GM13977 (cell line): ENCODE measurements at regions not wholly inside any gene's neighbourhood (a gene's known extent, or its start where the extent isn't known, plus 50 kb on each side); places are given as distances from the start of the nearest gene placed in this dataset.

Source experiments
- DNase-seq: peaks from one replicate; pipeline ENCODE4 v3.0.0; 2012; ENCODE audit warnings: low spot score
- in situ Hi-C: fragments of 300-500 bp; cut with MboI; formaldehyde crosslinking; loops from one replicate; pipeline ENCODE4 v1.12.0; 2022; ENCODE audit warnings: low sequenced_read_pairs, low pct_unique_long_range_greater_than_20kb, mixed read lengths, inconsistent platforms; ENCODE audit not compliant: unreplicated experiment
- TF ChIP-seq, protein P1 (sequence below): IDR thresholded peaks from 2 replicates; pipeline ENCODE4 v1.5.1; 2012; ENCODE audit warnings: mild to moderate bottlenecking, control low read depth; ENCODE audit not compliant: insufficient read depth; ENCODE audit errors: extremely low read depth, missing control alignments

DNA sequence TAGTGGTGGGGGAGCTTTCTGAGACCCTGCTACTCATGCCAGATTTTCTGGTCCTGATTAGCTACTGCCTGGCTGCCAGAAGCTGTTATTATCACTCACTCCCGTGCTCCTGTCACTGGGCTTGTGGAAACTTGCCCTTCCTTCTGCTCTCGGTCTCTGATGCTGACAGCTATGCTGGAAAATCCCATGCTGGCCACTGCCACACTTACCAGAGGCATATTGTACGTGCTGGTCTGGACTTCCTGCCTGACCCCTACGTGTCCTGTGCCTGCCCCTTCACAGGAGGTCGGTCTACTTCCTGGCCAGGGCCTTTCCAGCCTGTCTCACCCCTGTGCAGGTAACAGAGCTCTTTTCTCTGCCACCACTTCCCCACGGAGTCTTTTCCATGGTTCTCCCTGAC is 149.4 kb upstream of the PLEKHG7 start:
- DNase-seq = no peak
- TF ChIP-seq, protein P1, sequence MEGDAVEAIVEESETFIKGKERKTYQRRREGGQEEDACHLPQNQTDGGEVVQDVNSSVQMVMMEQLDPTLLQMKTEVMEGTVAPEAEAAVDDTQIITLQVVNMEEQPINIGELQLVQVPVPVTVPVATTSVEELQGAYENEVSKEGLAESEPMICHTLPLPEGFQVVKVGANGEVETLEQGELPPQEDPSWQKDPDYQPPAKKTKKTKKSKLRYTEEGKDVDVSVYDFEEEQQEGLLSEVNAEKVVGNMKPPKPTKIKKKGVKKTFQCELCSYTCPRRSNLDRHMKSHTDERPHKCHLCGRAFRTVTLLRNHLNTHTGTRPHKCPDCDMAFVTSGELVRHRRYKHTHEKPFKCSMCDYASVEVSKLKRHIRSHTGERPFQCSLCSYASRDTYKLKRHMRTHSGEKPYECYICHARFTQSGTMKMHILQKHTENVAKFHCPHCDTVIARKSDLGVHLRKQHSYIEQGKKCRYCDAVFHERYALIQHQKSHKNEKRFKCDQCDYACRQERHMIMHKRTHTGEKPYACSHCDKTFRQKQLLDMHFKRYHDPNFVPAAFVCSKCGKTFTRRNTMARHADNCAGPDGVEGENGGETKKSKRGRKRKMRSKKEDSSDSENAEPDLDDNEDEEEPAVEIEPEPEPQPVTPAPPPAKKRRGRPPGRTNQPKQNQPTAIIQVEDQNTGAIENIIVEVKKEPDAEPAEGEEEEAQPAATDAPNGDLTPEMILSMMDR = no peak
- in situ Hi-C loops = loop anchor here (25.0 kb wide), 1 partner anchor 741 kb away; no protein-coding TSS in a partner anchor

DNA sequence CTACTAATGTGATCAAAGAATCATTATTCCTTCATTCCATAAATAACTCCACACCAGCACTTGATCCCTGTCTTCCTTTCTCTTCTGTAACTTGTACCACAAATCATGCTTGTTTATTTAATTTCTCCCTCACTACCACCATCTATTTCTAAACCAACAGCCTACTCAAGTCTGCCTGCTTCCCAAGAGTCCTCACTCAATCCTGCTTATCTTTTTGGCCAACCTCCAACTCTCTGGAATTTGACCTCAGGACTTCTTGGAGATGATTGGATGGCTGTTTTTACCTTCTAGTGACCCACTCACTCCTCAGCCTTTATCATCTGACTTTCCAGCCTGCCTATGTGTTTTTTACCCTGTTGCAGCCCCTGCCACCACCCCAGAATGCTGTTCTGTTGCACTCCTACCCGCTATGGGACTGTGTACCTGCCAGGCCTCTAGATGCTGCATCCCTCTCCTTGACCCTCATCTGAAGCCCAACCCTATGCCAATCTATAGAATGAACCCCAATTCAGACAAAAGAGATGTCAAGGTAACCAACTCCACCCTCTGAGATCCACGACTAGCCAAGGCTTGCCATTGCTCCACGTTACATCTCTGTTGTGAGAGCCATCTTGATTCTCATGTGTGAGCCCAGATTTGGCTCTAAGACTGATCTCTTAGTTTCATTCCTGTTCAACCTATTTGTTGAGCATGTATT is 150.2 kb upstream of the PLEKHG7 start:
- no peak for DNase-seq
- in situ Hi-C loops = loop anchor here (25.0 kb wide), 1 partner anchor 740 kb away; no protein-coding TSS in a partner anchor
- TF ChIP-seq, protein P1 = no peak

DNA sequence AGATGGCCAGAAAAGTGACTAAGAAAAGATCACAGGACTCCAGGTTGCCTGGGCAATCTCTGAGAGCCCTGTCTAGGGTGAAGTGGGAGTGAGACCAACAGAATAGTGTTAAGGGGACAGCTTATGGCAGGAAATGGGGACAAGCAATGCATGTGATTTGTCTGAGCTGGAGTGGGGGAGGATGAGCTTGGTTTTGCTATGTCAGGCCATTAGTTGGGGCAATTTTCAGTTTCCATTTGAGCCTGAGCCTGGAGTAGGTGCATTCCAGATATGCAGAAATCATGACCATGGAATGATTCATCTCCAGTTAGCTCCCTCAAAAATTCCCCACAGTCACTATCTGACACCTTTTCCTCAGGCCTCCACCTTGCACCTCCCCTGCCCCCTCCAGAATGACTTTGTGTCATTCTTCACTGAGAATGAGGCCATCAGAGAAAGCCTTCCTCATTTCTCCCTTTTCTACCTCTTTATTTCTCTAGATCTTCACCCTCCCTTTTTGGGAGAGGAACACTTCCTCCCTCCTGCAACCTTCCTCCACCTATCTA is 150.9 kb upstream of the PLEKHG7 start:
- in situ Hi-C loops = loop anchor here (25.0 kb wide), 1 partner anchor 740 kb away; no protein-coding TSS in a partner anchor
- TF ChIP-seq, protein P1 = no peak
- peak; percentile 55 for DNase-seq

DNA sequence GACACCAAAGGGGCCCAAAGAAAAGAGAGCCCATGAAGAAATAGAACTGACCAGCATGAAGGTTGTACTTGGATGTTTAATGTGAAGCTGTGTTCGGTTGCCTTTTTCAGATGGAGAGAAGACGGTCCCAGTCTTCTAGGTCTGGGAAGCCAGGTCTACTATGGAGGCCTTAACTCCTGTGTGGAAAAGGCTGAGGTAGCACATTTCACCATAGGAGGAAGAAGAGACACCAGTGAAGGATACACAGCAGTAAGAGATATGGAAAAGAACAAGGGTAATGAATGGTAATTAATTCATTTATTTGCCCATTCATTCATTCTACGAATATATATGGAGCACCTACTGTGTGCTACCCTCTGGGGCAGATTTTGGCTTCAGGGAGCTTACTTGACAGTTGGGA is 151.6 kb upstream of the PLEKHG7 start:
- no peak for DNase-seq
- TF ChIP-seq, protein P1 = no peak
- in situ Hi-C loops = loop anchor here (25.0 kb wide), 1 partner anchor 739 kb away; no protein-coding TSS in a partner anchor

DNA sequence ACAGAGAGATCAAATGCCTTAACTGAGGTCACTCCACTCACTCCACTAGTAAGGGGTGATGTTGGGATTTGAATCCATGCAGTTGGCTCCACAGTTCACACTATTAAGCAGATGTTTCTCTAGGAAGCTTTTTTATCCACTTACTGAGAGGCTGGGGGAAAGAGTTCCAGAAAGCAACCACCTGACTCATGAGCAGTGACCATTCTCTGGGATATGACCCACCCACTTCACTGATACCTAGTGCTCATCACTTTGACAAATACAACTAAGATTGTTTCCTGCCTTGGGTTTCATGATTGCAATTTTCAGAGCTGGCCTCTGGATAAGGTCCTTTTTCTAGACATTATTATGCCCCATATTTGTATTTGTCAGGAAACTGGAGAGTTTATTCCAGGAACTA is 152.1 kb upstream of the PLEKHG7 start:
- in situ Hi-C loops = loop anchor here (25.0 kb wide), 1 partner anchor 738 kb away; no protein-coding TSS in a partner anchor

DNA sequence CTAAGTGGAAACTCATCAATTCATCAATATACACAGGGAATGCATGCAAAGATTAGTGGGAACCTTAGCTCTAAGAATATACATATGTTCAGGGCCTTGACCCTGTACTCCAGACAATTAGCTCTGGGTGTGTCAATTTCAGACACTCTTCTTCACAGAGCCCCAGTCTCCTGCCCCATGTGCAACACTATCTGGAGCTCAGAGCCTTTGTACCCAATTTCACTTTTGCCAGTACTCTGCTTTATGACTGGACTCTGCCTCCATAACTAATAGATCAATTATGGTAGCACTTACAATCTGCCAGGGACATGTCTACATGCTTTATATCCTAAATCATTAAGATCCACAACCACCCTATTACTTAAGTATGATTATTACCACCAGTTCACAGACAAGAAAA is 152.5 kb upstream of the PLEKHG7 start:
- TF ChIP-seq, protein P1 = no peak
- in situ Hi-C loops = loop anchor here (25.0 kb wide), 1 partner anchor 738 kb away; no protein-coding TSS in a partner anchor
- DNase-seq = no peak

More for the DNA sequence above, 152.1 kb upstream of the PLEKHG7 start:
- no peak for DNase-seq
- TF ChIP-seq, protein P1 = no peak
